K562 (cell line): ENCODE measurements at regions not wholly inside any gene's neighbourhood (a gene's known extent, or its start where the extent isn't known, plus 50 kb on each side); places are given as distances from the start of the nearest gene placed in this dataset.

ENCODE experiments used
- ATAC-seq: fragments of 200-7000 bp; cut with Tn5 transposase; 3 replicates; pipeline ENCODE4 v1.9.1; 2020; ENCODE audit warnings: moderate library complexity
- BruUV-seq: library from RNA; stranded (reverse); fragments of 400-500 nt; replicated peaks from 2 replicates; lab custom pipeline; 2021; lab: Mats Ljungman, UMichigan
- CTCF ChIA-PET: fragments of 300-600 bp; formaldehyde crosslinking; extraction: SDS; loops from one replicate; lab custom pipeline; 2021; ENCODE audit warnings: low intra/inter-chr PET ratio; lab: Yijun Ruan, JAX
- POLR2A ChIA-PET: fragments of 300-600, 350-650 bp; sonication (Branson Sonifier 250); formaldehyde crosslinking; extraction: SDS; loops from one replicate; lab custom pipeline; 2021; ENCODE audit warnings: antibody characterized with exemption, inconsistent platforms; lab: Yijun Ruan, JAX
- DNase-seq, 4 experiments: peaks; one replicate each; pipeline versions ENCODE4 v3.0.0 to v3.0.0-alpha.2; 2011 to 2018; ENCODE audit warnings: low spot score in 3 of 4, mixed read lengths in 3 of 4; ENCODE audit errors: extremely low read depth in 1 of 4
- FAIRE-seq: peaks from 2 replicates; lab custom pipeline; 2011; peaks lifted over from hg19 to GRCh38; lab: Jason Lieb, UNC
- H2AFZ ChIP-seq: 2 replicates; pipeline ENCODE4 v1.6.0; 2011; ENCODE audit warnings: low read depth, low read length, control low read depth, inconsistent platforms
- H3K27ac ChIP-seq: fragments of 200-600 bp; 3 replicates; pipeline ENCODE4 v1.8.0; 2011; ENCODE audit warnings: low read depth, mild to moderate bottlenecking, control low read depth, inconsistent platforms, low read length, moderate library complexity, mixed read lengths; ENCODE audit errors: extremely low read depth
- H3K27me3 ChIP-seq, 2 experiments: fragments of 300-600 bp in 1 of 2; 2 replicates in 1 of 2; 3 replicates in 1 of 2; pipeline versions ENCODE4 v1.6.0 to v1.8.0; 2011; ENCODE audit warnings: inconsistent platforms in 2 of 2, low read length in 2 of 2, mild to moderate bottlenecking in 1 of 2, mixed read lengths in 1 of 2, moderate library complexity in 1 of 2; ENCODE audit not compliant: control insufficient read depth in 2 of 2, insufficient read depth in 2 of 2
- H3K36me3 ChIP-seq: fragments of 300-600 bp; 3 replicates; pipeline ENCODE4 v1.8.0; 2011; ENCODE audit warnings: mild to moderate bottlenecking, low read length, inconsistent platforms; ENCODE audit not compliant: control insufficient read depth, insufficient read depth
- H3K4me1 ChIP-seq, 2 experiments: fragments of 200-600 bp in 1 of 2; replicated peaks in 1 of 2; 2 replicates in 1 of 2; 3 replicates in 1 of 2; pipeline versions ENCODE4 v1.5.1 to v1.8.0; 2011; ENCODE audit warnings: inconsistent platforms in 2 of 2, low read length in 2 of 2, mild to moderate bottlenecking in 1 of 2, mixed read lengths in 1 of 2, moderate library complexity in 1 of 2; ENCODE audit not compliant: control insufficient read depth in 2 of 2, insufficient read depth in 2 of 2
- H3K4me2 ChIP-seq: 2 replicates; pipeline ENCODE4 v1.6.1; 2011; ENCODE audit warnings: low read length, control low read depth, inconsistent platforms, mixed read lengths; ENCODE audit not compliant: insufficient read depth
- H3K4me3 ChIP-seq: fragments of 200-600 bp; sonication (generic), shearing (Covaris generic); 2 replicates; pipeline ENCODE4 v1.5.1; 2016; ENCODE audit warnings: control low read depth, inconsistent platforms
- H3K79me2 ChIP-seq: fragments of 200-600 bp; 3 replicates; pipeline ENCODE4 v1.8.0; 2011; ENCODE audit warnings: low read length, inconsistent platforms; ENCODE audit not compliant: control insufficient read depth, insufficient read depth
- H3K9ac ChIP-seq, 2 experiments: 2 replicates each; pipeline versions ENCODE4 v1.6.0 to v1.6.1; 2011; ENCODE audit warnings: low read depth in 2 of 2, low read length in 2 of 2, control low read depth in 1 of 2, inconsistent platforms in 1 of 2, mild to moderate bottlenecking in 1 of 2, mixed read lengths in 1 of 2; ENCODE audit not compliant: insufficient read depth in 1 of 2
- H3K9me1 ChIP-seq: one replicate; pipeline ENCODE4 v1.6.0; 2011; ENCODE audit warnings: inconsistent platforms, mild to moderate bottlenecking, low read length, moderate library complexity; ENCODE audit not compliant: control insufficient read depth, insufficient read depth
- H3K9me3 ChIP-seq: replicated peaks from 2 replicates; pipeline ENCODE4 v1.5.1; 2011; ENCODE audit warnings: low read depth, low read length, inconsistent platforms; ENCODE audit not compliant: control insufficient read depth, insufficient read depth
- H4K20me1 ChIP-seq: replicated peaks from 2 replicates; pipeline ENCODE4 v1.6.1; 2011; ENCODE audit warnings: low read length, inconsistent platforms, mixed read lengths; ENCODE audit not compliant: control insufficient read depth, insufficient read depth
- AFF1 ChIP-seq, 2 experiments: fragments of 450-650 bp; IDR thresholded peaks; 2 replicates each; pipeline ENCODE4 v1.6.1; 2018; ENCODE audit warnings: mild to moderate bottlenecking in 2 of 2, low read depth in 1 of 2; ENCODE audit not compliant: partially characterized antibody in 2 of 2
- DACH1 ChIP-seq: fragments of 450-650 bp; IDR thresholded peaks from 2 replicates; pipeline ENCODE4 v1.6.1; 2018; ENCODE audit not compliant: partially characterized antibody
- REST ChIP-seq, 2 experiments: fragments of 450-650 bp; formaldehyde crosslinking in 1 of 2; IDR thresholded peaks; 2 replicates each; pipeline versions ENCODE4 v1.4.0 to v1.6.1; 2014 to 2020; ENCODE audit warnings: mild to moderate bottlenecking in 2 of 2, borderline replicate concordance in 1 of 2, low read depth in 1 of 2
- ZKSCAN3 ChIP-seq: fragments of 250-450 bp; sonication (Bioruptor Pico); IDR thresholded peaks from 2 replicates; pipeline ENCODE4 v1.4.0; 2020
- WGBS: fragments of 100-300 bp; shearing (Covaris generic); methylation state at CpG from one replicate; pipeline ENCODE4 v1.1.6; 2016; ENCODE audit warnings: low coverage, mixed read lengths; ENCODE audit not compliant: insufficient coverage; ENCODE audit errors: missing lambda C conversion rate; 5-methylcytosine and 5-hydroxymethylcytosine counted together
- in situ Hi-C: fragments of 300-500 bp; cut with MboI; formaldehyde crosslinking; loops from 4 replicates; pipeline ENCODE4 v1.15.0; 2018; ENCODE audit warnings: inconsistent platforms, mixed read lengths
- intact Hi-C: fragments of 100-400 bp; cut with micrococcal nuclease; formaldehyde crosslinking; loops from 2 replicates; pipeline ENCODE4 v1.14.2; 2022

DNA sequence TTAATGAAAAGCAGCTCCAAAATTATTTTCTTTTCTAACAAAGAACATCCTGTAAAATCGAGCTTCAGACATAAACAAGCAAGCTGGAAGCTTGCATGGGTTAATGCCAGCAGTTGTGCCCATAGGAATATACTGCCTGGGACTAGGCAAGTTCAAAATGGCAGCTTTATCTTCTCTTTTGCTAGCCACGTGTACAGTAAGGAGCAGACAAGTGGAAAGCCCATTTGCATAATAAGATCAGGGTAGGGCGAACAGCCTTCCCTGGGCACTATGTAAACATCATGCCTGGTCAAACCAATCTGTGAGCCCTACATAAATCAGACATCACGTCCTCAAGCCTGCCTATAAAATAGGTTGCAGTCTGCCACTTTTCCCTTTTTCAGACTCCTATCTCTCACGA lies 489.7 kb downstream of the RFC3 start:
- no peak overlapping the region for H3K4me3 ChIP-seq
- intact Hi-C loops, result no loop called here

More for the DNA sequence above, 489.7 kb downstream of the RFC3 start:
- no peak for TF ChIP-seq ZKSCAN3
- no peak for TF ChIP-seq REST (IDR thresholded peaks at IDR 0.05; ENCODE audit: borderline replicate concordance)
- TF ChIP-seq REST (CRISPR knock-in tag; IDR thresholded peaks at IDR 0.05; ENCODE audit: low read depth), result no peak
- TF ChIP-seq AFF1 (IDR thresholded peaks at IDR 0.05; ENCODE audit: low read depth in 1 of 2, partially characterized antibody in 2 of 2), result no peak
- no peak for TF ChIP-seq DACH1
- Histone ChIP-seq H4K20me1 (no peaks in the 10 kb centered on the region), H3K27ac (no peak overlapping the region), H3K79me2 (no peaks in the 10 kb centered on the region), H3K9me1 (no peaks in the 10 kb centered on the region), H2AFZ (no peak overlapping the region), H3K36me3 (no peaks in the 10 kb centered on the region), H3K9ac (no peak overlapping the region), H3K4me1 (no peaks in the 10 kb centered on the region), H3K4me2 (no peak overlapping the region), H3K9me3 (no peaks in the 10 kb centered on the region), H3K27me3 (no peaks in the 10 kb centered on the region)
- no TSS peak for BruUV-seq
- no peak for ATAC-seq
- CTCF ChIA-PET, result no interaction called here
- in situ Hi-C loops, result no loop called here
- FAIRE-seq, result no peak
- WGBS, result 0% methylated on average over 3 of the region's 5 CpGs
- no peak for DNase-seq
- POLR2A ChIA-PET, result no interaction called here
